ENCODE measurements at regions not wholly inside any gene's neighbourhood (a gene's known extent, or its start where the extent isn't known, plus 50 kb on each side); places are given as distances from the start of the nearest gene placed in this dataset.

GRCh38 chr1:83794384-83794783 is 204.5 kb downstream of the TTLL7 start:
- DNase-seq (ENCODE audit: insufficient read length) (no peak), FAIRE-seq (no peak)
- TF ChIP-seq POLR2A (IDR thresholded peaks at IDR 0.05; ENCODE audit: low read depth, low read length): no peak

- DNase-seq (ENCODE audit: insufficient read length): no peak
- FAIRE-seq: peak; percentile 46
- TF ChIP-seq TAF1 (IDR thresholded peaks at IDR 0.05; ENCODE audit: borderline replicate concordance, low read depth, low read length): no peak
- TF ChIP-seq POLR2AphosphoS5 (IDR thresholded peaks at IDR 0.05; ENCODE audit: low read depth, low read length): no peak
- no peak for TF ChIP-seq POLR2A (IDR thresholded peaks at IDR 0.05; ENCODE audit: low read depth, low read length)
These were observed 207.0 kb downstream of the TTLL7 start for GRCh38 chr1:83791821-83792437.

- TF ChIP-seq TAF1 (IDR thresholded peaks at IDR 0.05; ENCODE audit: borderline replicate concordance, low read depth, low read length) (no peak), POLR2AphosphoS5 (IDR thresholded peaks at IDR 0.05; ENCODE audit: low read depth, low read length) (no peak), POLR2A (IDR thresholded peaks at IDR 0.05; ENCODE audit: low read depth, low read length) (no peak)
- FAIRE-seq: no peak
- no peak for DNase-seq (ENCODE audit: insufficient read length)
These were observed 208.5 kb downstream of the TTLL7 start for GRCh38 chr1:83790446-83790845.

- DNase-seq (ENCODE audit: insufficient read length) (no peak), FAIRE-seq (no peak)
- TF ChIP-seq TAF1 (IDR thresholded peaks at IDR 0.05; ENCODE audit: borderline replicate concordance, low read depth, low read length): no peak
- no peak for TF ChIP-seq POLR2AphosphoS5 (IDR thresholded peaks at IDR 0.05; ENCODE audit: low read depth, low read length)
- TF ChIP-seq POLR2A (IDR thresholded peaks at IDR 0.05; ENCODE audit: low read depth, low read length): no peak
These were observed 211.5 kb downstream of the TTLL7 start for GRCh38 chr1:83787246-83787998.

GRCh38 chr1:83781667-83782066 is 217.3 kb downstream of the TTLL7 start:
- TF ChIP-seq TAF1 (IDR thresholded peaks at IDR 0.05; ENCODE audit: borderline replicate concordance, low read depth, low read length) (no peak), POLR2A (IDR thresholded peaks at IDR 0.05; ENCODE audit: low read depth, low read length) (no peak), POLR2AphosphoS5 (IDR thresholded peaks at IDR 0.05; ENCODE audit: low read depth, low read length) (no peak)
- FAIRE-seq (no peak), DNase-seq (ENCODE audit: insufficient read length) (no peak)

GRCh38 chr1:83779565-83779964 is 219.4 kb downstream of the TTLL7 start:
- FAIRE-seq: no peak

GRCh38 chr1:83777758-83778101 is 221.2 kb downstream of the TTLL7 start:
- TF ChIP-seq POLR2AphosphoS5 (IDR thresholded peaks at IDR 0.05; ENCODE audit: low read depth, low read length) (no peak), POLR2A (IDR thresholded peaks at IDR 0.05; ENCODE audit: low read depth, low read length) (no peak), TAF1 (IDR thresholded peaks at IDR 0.05; ENCODE audit: borderline replicate concordance, low read depth, low read length) (no peak)
- FAIRE-seq: no peak
- DNase-seq (ENCODE audit: insufficient read length): no peak

More at GRCh38 chr1:83779565-83779964, 219.4 kb downstream of the TTLL7 start:
- TF ChIP-seq POLR2AphosphoS5 (IDR thresholded peaks at IDR 0.05; ENCODE audit: low read depth, low read length): no peak
- no peak for TF ChIP-seq POLR2A (IDR thresholded peaks at IDR 0.05; ENCODE audit: low read depth, low read length)
- no peak for TF ChIP-seq TAF1 (IDR thresholded peaks at IDR 0.05; ENCODE audit: borderline replicate concordance, low read depth, low read length)
- no peak for DNase-seq (ENCODE audit: insufficient read length)

- TF ChIP-seq POLR2AphosphoS5 (IDR thresholded peaks at IDR 0.05; ENCODE audit: low read depth, low read length) (no peak), TAF1 (IDR thresholded peaks at IDR 0.05; ENCODE audit: borderline replicate concordance, low read depth, low read length) (no peak)
- DNase-seq (ENCODE audit: insufficient read length) (no peak), FAIRE-seq (peak; percentile 53)
These were observed 221.8 kb downstream of the TTLL7 start for GRCh38 chr1:83776913-83777757.

GRCh38 chr1:83775977-83776603 is 222.8 kb downstream of the TTLL7 start:
- no peak for FAIRE-seq
- DNase-seq (ENCODE audit: insufficient read length): no peak
- TF ChIP-seq POLR2AphosphoS5 (IDR thresholded peaks at IDR 0.05; ENCODE audit: low read depth, low read length) (no peak), TAF1 (IDR thresholded peaks at IDR 0.05; ENCODE audit: borderline replicate concordance, low read depth, low read length) (no peak), POLR2A (IDR thresholded peaks at IDR 0.05; ENCODE audit: low read depth, low read length) (no peak)

GRCh38 chr1:83773059-83773458 is 225.9 kb downstream of the TTLL7 start:
- TF ChIP-seq POLR2A (IDR thresholded peaks at IDR 0.05; ENCODE audit: low read depth, low read length) (no peak), TAF1 (IDR thresholded peaks at IDR 0.05; ENCODE audit: borderline replicate concordance, low read depth, low read length) (no peak)
- DNase-seq (ENCODE audit: insufficient read length) (no peak), FAIRE-seq (no peak)

- TF ChIP-seq POLR2AphosphoS5 (IDR thresholded peaks at IDR 0.05; ENCODE audit: low read depth, low read length): no peak
- no peak for TF ChIP-seq POLR2A (IDR thresholded peaks at IDR 0.05; ENCODE audit: low read depth, low read length)
- TF ChIP-seq TAF1 (IDR thresholded peaks at IDR 0.05; ENCODE audit: borderline replicate concordance, low read depth, low read length): no peak
- DNase-seq (ENCODE audit: insufficient read length) (no peak), FAIRE-seq (no peak)
These were observed 228.6 kb downstream of the TTLL7 start for GRCh38 chr1:83770319-83770661.
